ENCODE measurements at regions not wholly inside any gene's neighbourhood (a gene's known extent, or its start where the extent isn't known, plus 50 kb on each side); places are given as distances from the start of the nearest gene placed in this dataset.

DNA sequence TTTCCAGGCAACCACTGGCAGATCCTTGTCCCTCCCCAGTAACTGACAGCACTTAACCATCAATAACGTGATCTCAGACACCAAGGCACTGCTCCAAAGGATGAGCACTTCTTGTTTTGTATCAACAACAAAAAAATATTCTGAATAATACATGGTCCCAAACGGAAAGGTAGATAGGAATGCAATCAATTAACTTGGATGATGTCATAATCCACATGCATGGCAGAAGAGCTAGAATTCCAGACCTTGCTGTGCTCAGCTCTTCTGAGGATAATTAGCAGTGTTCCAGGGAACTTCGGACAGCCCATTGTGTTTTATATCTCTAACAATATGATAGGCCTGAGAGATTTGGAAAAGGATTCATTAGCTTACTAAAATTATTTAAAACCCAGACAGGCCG lies 288.4 kb upstream of the PCSK5 start:
- Mint-ChIP-seq H3K4me3 (no peak overlapping the region), H3K9me3 (peaks cover 0 to 3% (median 0%) of the 10 kb centered on the region in 7 donors), H3K27ac (no peak overlapping the region), H3K27me3 (no peaks in the 10 kb centered on the region), H3K4me1 (no peaks in the 10 kb centered on the region), H3K36me3 (no peaks in the 10 kb centered on the region)
- no peaks in the 10 kb centered on the region for H3K4me1 ChIP-seq (ENCODE audit: control insufficient read depth, insufficient read depth, low read length, poor library complexity, severe bottlenecking)
- no peaks in the 10 kb centered on the region for H3K36me3 ChIP-seq (ENCODE audit: control insufficient read depth, insufficient read depth, low read length)
- no peak overlapping the region for H3K27ac ChIP-seq (ENCODE audit: insufficient read depth, low read length, poor library complexity, severe bottlenecking)
- no peak for ATAC-seq (ENCODE audit: low read depth in 2 of 2)
- no peak for DNase-seq
- H3K9me3 ChIP-seq (ENCODE audit: control insufficient read depth in 2 of 2, low read length in 2 of 2) = no peaks in the 10 kb centered on the region
- H3K4me3 ChIP-seq (ENCODE audit: low read depth, low read length) = no peak overlapping the region
- H3K27me3 ChIP-seq (ENCODE audit: control insufficient read depth, insufficient read depth, low read length) = no peaks in the 10 kb centered on the region

DNA sequence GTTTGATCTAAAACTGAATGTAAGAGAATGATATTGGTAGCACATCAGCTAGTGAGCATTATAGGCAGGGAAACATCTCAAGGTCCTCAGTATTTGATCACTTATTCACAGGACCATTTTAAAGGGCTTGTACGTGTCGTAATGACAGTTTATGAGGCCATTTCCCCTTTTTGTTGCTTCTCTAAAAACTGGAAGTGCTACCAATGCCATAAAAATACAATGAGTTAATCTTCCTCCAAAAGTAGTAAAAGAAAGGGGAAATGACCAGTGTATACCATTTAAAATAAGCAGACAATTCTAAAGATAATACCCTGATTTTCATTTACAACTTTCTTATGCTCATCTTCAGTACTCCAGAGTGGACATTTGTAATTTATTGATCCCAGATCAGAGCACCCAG lies 285.8 kb upstream of the PCSK5 start:
- DNase-seq (no peak), ATAC-seq (ENCODE audit: low read depth in 2 of 2) (no peak)
- Mint-ChIP-seq H3K4me1 (no peaks in the 10 kb centered on the region), H3K27ac (no peak overlapping the region), H3K36me3 (no peaks in the 10 kb centered on the region), H3K27me3 (no peaks in the 10 kb centered on the region), H3K9me3 (peaks cover 0 to 5% (median 0%) of the 10 kb centered on the region in 7 donors), H3K4me3 (no peak overlapping the region)
- H3K27ac ChIP-seq (ENCODE audit: insufficient read depth, low read length, poor library complexity, severe bottlenecking) = no peak overlapping the region
- H3K27me3 ChIP-seq (ENCODE audit: control insufficient read depth, insufficient read depth, low read length) = no peaks in the 10 kb centered on the region
- H3K36me3 ChIP-seq (ENCODE audit: control insufficient read depth, insufficient read depth, low read length) = no peaks in the 10 kb centered on the region
- no peaks in the 10 kb centered on the region for H3K9me3 ChIP-seq (ENCODE audit: control insufficient read depth in 2 of 2, low read length in 2 of 2)
- H3K4me1 ChIP-seq (ENCODE audit: control insufficient read depth, insufficient read depth, low read length, poor library complexity, severe bottlenecking) = no peaks in the 10 kb centered on the region
- H3K4me3 ChIP-seq (ENCODE audit: low read depth, low read length) = no peak overlapping the region

DNA sequence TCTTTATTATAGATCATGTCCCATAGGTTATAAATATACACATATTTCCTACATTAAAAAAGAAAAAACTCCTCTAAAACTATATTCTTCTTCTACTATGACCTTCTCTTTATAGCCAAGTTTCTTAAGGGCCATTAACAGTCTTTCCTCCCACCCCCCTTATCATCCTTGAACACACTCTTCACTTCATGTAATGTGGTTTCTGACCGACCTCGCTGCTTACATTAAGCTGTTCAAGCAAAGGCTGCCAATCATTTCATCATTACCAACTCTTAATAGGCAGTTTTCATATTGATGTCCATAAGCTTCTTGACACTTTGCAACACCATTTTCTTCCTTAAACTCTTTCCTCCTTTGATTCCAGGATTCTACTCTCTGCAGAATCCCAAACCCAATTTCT lies 283.0 kb upstream of the PCSK5 start:
- no peaks in the 10 kb centered on the region for H3K36me3 ChIP-seq (ENCODE audit: control insufficient read depth, insufficient read depth, low read length)
- Mint-ChIP-seq H3K27me3 (no peaks in the 10 kb centered on the region), H3K4me3 (no peak overlapping the region), H3K27ac (no peak overlapping the region), H3K9me3 (peaks cover 0 to 6% (median 0%) of the 10 kb centered on the region in 7 donors), H3K36me3 (no peaks in the 10 kb centered on the region), H3K4me1 (no peaks in the 10 kb centered on the region)
- no peak overlapping the region for H3K27ac ChIP-seq (ENCODE audit: insufficient read depth, low read length, poor library complexity, severe bottlenecking)
- H3K27me3 ChIP-seq (ENCODE audit: control insufficient read depth, insufficient read depth, low read length) = no peaks in the 10 kb centered on the region
- DNase-seq (no peak), ATAC-seq (ENCODE audit: low read depth in 2 of 2) (no peak)
- H3K4me1 ChIP-seq (ENCODE audit: control insufficient read depth, insufficient read depth, low read length, poor library complexity, severe bottlenecking) = no peaks in the 10 kb centered on the region
- no peak overlapping the region for H3K4me3 ChIP-seq (ENCODE audit: low read depth, low read length)
- H3K9me3 ChIP-seq (ENCODE audit: control insufficient read depth in 2 of 2, low read length in 2 of 2) = no peaks in the 10 kb centered on the region

DNA sequence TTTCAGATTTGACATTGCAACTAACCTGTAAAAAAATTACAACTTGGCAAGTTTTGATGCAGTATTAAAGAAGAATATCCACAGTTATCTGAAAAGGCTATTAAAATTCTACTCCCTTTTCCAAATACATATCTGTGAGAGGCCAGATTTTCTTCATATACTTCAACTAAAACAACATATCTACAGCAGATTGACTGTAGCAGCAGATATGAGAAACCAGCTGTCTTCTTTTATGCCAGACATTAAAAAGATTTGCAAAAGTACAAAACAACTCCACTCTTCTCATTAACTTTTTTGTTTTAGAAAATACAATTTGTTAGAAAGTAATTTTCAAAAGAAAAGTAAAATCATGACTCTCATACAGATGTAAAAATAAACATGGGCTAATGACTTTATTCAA lies 281.1 kb upstream of the PCSK5 start:
- ATAC-seq (ENCODE audit: low read depth in 2 of 2) (no peak), DNase-seq (no peak)
- Histone ChIP-seq H3K4me3 (ENCODE audit: low read depth, low read length) (no peak overlapping the region), H3K27me3 (ENCODE audit: control insufficient read depth, insufficient read depth, low read length) (no peaks in the 10 kb centered on the region), H3K4me1 (ENCODE audit: control insufficient read depth, insufficient read depth, low read length, poor library complexity, severe bottlenecking) (no peaks in the 10 kb centered on the region), H3K27ac (ENCODE audit: insufficient read depth, low read length, poor library complexity, severe bottlenecking) (no peak overlapping the region), H3K9me3 (ENCODE audit: control insufficient read depth in 2 of 2, low read length in 2 of 2) (no peaks in the 10 kb centered on the region), H3K36me3 (ENCODE audit: control insufficient read depth, insufficient read depth, low read length) (no peaks in the 10 kb centered on the region)
- no peaks in the 10 kb centered on the region for H3K4me1 Mint-ChIP-seq
- H3K9me3 Mint-ChIP-seq = peaks cover 0 to 6% (median 0%) of the 10 kb centered on the region in 7 donors
- no peaks in the 10 kb centered on the region for H3K36me3 Mint-ChIP-seq
- no peak overlapping the region for H3K4me3 Mint-ChIP-seq
- no peak overlapping the region for H3K27ac Mint-ChIP-seq
- H3K27me3 Mint-ChIP-seq = no peaks in the 10 kb centered on the region

DNA sequence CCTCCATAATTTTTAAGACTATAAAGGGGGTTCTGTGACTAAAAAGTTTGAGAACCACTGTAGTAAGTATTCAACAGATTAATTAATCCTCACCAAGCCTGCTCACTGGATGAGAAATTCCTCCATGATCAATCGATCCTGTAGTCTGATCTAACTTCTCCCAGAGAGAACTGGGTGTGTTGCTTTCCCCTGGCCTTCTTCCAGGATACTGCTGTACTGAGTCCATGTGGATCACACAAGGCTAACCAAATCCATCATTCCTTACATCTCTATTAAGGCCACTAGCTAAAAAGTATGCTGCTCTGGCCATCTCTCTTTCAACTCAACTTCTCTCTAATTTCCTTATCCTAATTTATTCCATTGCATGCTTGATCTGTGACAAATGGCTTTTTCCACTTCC lies 280.2 kb upstream of the PCSK5 start:
- ATAC-seq (ENCODE audit: low read depth in 2 of 2) (no peak), DNase-seq (no peak)
- Mint-ChIP-seq H3K27me3 (no peaks in the 10 kb centered on the region), H3K4me3 (no peak overlapping the region), H3K9me3 (peaks cover 0 to 6% (median 0%) of the 10 kb centered on the region in 7 donors), H3K27ac (no peak overlapping the region), H3K36me3 (no peaks in the 10 kb centered on the region), H3K4me1 (no peaks in the 10 kb centered on the region)
- Histone ChIP-seq H3K4me1 (ENCODE audit: control insufficient read depth, insufficient read depth, low read length, poor library complexity, severe bottlenecking) (no peaks in the 10 kb centered on the region), H3K4me3 (ENCODE audit: low read depth, low read length) (no peak overlapping the region), H3K27me3 (ENCODE audit: control insufficient read depth, insufficient read depth, low read length) (no peaks in the 10 kb centered on the region), H3K27ac (ENCODE audit: insufficient read depth, low read length, poor library complexity, severe bottlenecking) (no peak overlapping the region), H3K9me3 (ENCODE audit: control insufficient read depth in 2 of 2, low read length in 2 of 2) (no peaks in the 10 kb centered on the region), H3K36me3 (ENCODE audit: control insufficient read depth, insufficient read depth, low read length) (no peaks in the 10 kb centered on the region)

DNA sequence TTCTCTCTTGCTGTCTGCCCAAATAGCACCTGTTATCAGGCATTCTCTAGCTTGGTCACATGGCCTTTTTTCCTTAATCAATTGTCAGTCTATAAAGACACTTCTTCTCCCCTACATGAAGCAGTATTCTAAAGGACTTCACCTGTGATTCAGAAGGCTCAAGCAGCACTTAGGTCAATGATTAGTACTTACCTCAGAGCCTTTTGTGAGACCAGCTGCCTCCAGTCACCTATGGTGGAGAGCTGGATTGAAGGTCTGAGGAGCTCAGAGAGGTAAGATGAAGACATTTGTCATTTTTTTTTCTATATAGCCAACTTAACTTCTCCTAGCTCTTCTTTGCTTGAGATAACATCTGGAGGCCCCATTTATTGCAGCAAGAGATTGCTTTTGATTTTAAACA lies 278.3 kb upstream of the PCSK5 start:
- DNase-seq = no peak
- H3K36me3 ChIP-seq (ENCODE audit: control insufficient read depth, insufficient read depth, low read length) = no peaks in the 10 kb centered on the region
- Mint-ChIP-seq H3K27me3 (no peaks in the 10 kb centered on the region), H3K36me3 (no peaks in the 10 kb centered on the region), H3K9me3 (peaks cover 0 to 5% (median 0%) of the 10 kb centered on the region in 7 donors), H3K4me1 (no peaks in the 10 kb centered on the region), H3K4me3 (no peak overlapping the region), H3K27ac (no peak overlapping the region)
- no peaks in the 10 kb centered on the region for H3K4me1 ChIP-seq (ENCODE audit: control insufficient read depth, insufficient read depth, low read length, poor library complexity, severe bottlenecking)
- H3K9me3 ChIP-seq (ENCODE audit: control insufficient read depth in 2 of 2, low read length in 2 of 2) = no peaks in the 10 kb centered on the region
- no peak overlapping the region for H3K27ac ChIP-seq (ENCODE audit: insufficient read depth, low read length, poor library complexity, severe bottlenecking)
- ATAC-seq (ENCODE audit: low read depth in 2 of 2) = no peak
- H3K4me3 ChIP-seq (ENCODE audit: low read depth, low read length) = no peak overlapping the region
- no peaks in the 10 kb centered on the region for H3K27me3 ChIP-seq (ENCODE audit: control insufficient read depth, insufficient read depth, low read length)

DNA sequence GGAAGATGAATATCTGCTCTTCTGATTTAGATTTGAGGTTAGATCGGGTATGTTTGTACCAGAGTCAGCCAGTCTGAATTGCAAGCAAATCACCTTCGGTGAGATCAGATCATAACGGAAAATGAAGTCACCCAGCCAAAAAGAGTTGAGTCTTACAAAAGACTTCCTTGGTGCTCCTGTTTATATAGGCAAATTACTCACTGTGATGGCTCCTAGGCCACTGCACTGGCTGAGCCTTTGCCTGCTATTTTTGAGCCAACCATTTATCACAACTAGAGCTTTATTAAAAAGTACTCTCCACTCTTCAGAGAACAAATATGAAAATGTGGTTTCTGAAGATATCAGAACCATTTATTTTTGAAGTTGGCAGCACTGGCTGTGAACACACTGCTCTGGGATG lies 277.7 kb upstream of the PCSK5 start:
- no peaks in the 10 kb centered on the region for H3K36me3 Mint-ChIP-seq
- H3K27ac Mint-ChIP-seq = no peak overlapping the region
- ATAC-seq (ENCODE audit: low read depth in 2 of 2) (no peak), DNase-seq (no peak)
- no peaks in the 10 kb centered on the region for H3K4me1 ChIP-seq (ENCODE audit: control insufficient read depth, insufficient read depth, low read length, poor library complexity, severe bottlenecking)
- H3K4me3 Mint-ChIP-seq = no peak overlapping the region
- H3K27me3 Mint-ChIP-seq = no peaks in the 10 kb centered on the region
- H3K9me3 ChIP-seq (ENCODE audit: control insufficient read depth in 2 of 2, low read length in 2 of 2) = no peaks in the 10 kb centered on the region
- no peaks in the 10 kb centered on the region for H3K4me1 Mint-ChIP-seq
- H3K36me3 ChIP-seq (ENCODE audit: control insufficient read depth, insufficient read depth, low read length) = no peaks in the 10 kb centered on the region
- H3K4me3 ChIP-seq (ENCODE audit: low read depth, low read length) = no peak overlapping the region
- H3K27me3 ChIP-seq (ENCODE audit: control insufficient read depth, insufficient read depth, low read length) = no peaks in the 10 kb centered on the region
- H3K9me3 Mint-ChIP-seq = peaks cover 0 to 3% (median 0%) of the 10 kb centered on the region in 7 donors
- H3K27ac ChIP-seq (ENCODE audit: insufficient read depth, low read length, poor library complexity, severe bottlenecking) = no peak overlapping the region

DNA sequence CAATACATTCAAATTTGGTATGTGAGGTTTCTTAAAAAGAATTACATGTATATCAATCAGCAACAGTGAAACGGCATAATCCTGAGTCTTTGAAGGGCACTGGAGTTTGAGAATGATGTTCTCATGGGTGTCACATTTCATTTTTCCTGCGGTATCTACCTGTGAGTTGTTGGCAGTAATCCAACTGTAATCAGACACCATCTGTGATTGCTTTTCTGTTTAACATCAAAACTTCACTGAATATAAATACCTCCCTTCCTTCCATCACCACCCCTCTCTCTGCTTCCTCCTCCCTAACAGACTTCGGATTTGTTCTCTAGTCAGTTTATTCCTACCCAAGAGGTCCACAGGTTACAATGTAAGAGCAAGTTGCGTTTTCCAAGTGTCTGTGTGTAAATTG lies 275.2 kb upstream of the PCSK5 start:
- Mint-ChIP-seq H3K4me1 (no peaks in the 10 kb centered on the region), H3K36me3 (no peaks in the 10 kb centered on the region), H3K27ac (no peak overlapping the region), H3K9me3 (peaks cover 0 to 5% (median 0%) of the 10 kb centered on the region in 7 donors), H3K27me3 (no peaks in the 10 kb centered on the region), H3K4me3 (no peak overlapping the region)
- Histone ChIP-seq H3K4me1 (ENCODE audit: control insufficient read depth, insufficient read depth, low read length, poor library complexity, severe bottlenecking) (no peaks in the 10 kb centered on the region), H3K9me3 (ENCODE audit: control insufficient read depth in 2 of 2, low read length in 2 of 2) (no peaks in the 10 kb centered on the region), H3K27me3 (ENCODE audit: control insufficient read depth, insufficient read depth, low read length) (no peaks in the 10 kb centered on the region), H3K36me3 (ENCODE audit: control insufficient read depth, insufficient read depth, low read length) (no peaks in the 10 kb centered on the region), H3K4me3 (ENCODE audit: low read depth, low read length) (no peak overlapping the region), H3K27ac (ENCODE audit: insufficient read depth, low read length, poor library complexity, severe bottlenecking) (no peak overlapping the region)
- ATAC-seq (ENCODE audit: low read depth in 2 of 2) (no peak), DNase-seq (no peak)

All from CD4-positive, CD25-positive, alpha-beta regulatory T cell (primary cell).